Activated CD4-positive, alpha-beta T cell treated with anti-CD3 and anti-CD28 coated beads, Interleukin-2, amount 50 U/mL, for 48 hours (primary cell): ENCODE measurements at regions not wholly inside any gene's neighbourhood (a gene's known extent, or its start where the extent isn't known, plus 50 kb on each side); places are given as distances from the start of the nearest gene placed in this dataset.
"Not testable (repeated sequence)": the region's sequence is repeated elsewhere in the genome, so short reads cannot be mapped to it uniquely, and the experiment has no call there.

ENCODE experiments used
- DNase-seq, 2 experiments: peaks; one replicate each; pipeline ENCODE4 v3.0.0-alpha.2; 2020

- DNase-seq = not testable (repeated sequence)
Observed at GRCh38 chr21:5013455-5014304, 5507.7 kb upstream of the TPTE start.

- DNase-seq = not testable (repeated sequence)
Observed at GRCh38 chr21:5015187-5015586, 5506.2 kb upstream of the TPTE start.

- DNase-seq = not testable (repeated sequence)
Observed at GRCh38 chr21:5019120-5019519, 5502.3 kb upstream of the TPTE start.

GRCh38 chr21:5021815-5022214, 5499.6 kb upstream of the TPTE start:
- not testable (repeated sequence) for DNase-seq

- not testable (repeated sequence) for DNase-seq
Observed at GRCh38 chr21:5022254-5022653, 5499.1 kb upstream of the TPTE start.

- DNase-seq = not testable (repeated sequence)
Observed at GRCh38 chr21:5022748-5023147, 5498.6 kb upstream of the TPTE start.

GRCh38 chr21:5035147-5035546, 5486.2 kb upstream of the TPTE start:
- not testable (repeated sequence) for DNase-seq

- DNase-seq = not testable (repeated sequence)
Observed at GRCh38 chr21:5035587-5035986, 5485.8 kb upstream of the TPTE start.

GRCh38 chr21:5037606-5038331, 5483.6 kb upstream of the TPTE start:
- not testable (repeated sequence) for DNase-seq

GRCh38 chr21:5039926-5040325, 5481.5 kb upstream of the TPTE start:
- DNase-seq = not testable (repeated sequence)

- not testable (repeated sequence) for DNase-seq
Observed at GRCh38 chr21:5042583-5042982, 5478.8 kb upstream of the TPTE start.

GRCh38 chr21:5044812-5045211, 5476.6 kb upstream of the TPTE start:
- DNase-seq = not testable (repeated sequence)

GRCh38 chr21:5051303-5052018, 5469.9 kb upstream of the TPTE start:
- DNase-seq = not testable (repeated sequence)

- not testable (repeated sequence) for DNase-seq
Observed at GRCh38 chr21:5055027-5055754, 5466.2 kb upstream of the TPTE start.

GRCh38 chr21:5055996-5056962, 5465.1 kb upstream of the TPTE start:
- DNase-seq = not testable (repeated sequence)

GRCh38 chr21:5057077-5057476, 5464.3 kb upstream of the TPTE start:
- not testable (repeated sequence) for DNase-seq

- not testable (repeated sequence) for DNase-seq
Observed at GRCh38 chr21:5060364-5061083, 5460.9 kb upstream of the TPTE start.

- not testable (repeated sequence) for DNase-seq
Observed at GRCh38 chr21:5064581-5065142, 5456.7 kb upstream of the TPTE start.

GRCh38 chr21:5065240-5066211, 5455.9 kb upstream of the TPTE start:
- DNase-seq = peak; percentile 49 to 67
